GM21515 (cell line): ENCODE measurements at regions not wholly inside any gene's neighbourhood (a gene's known extent, or its start where the extent isn't known, plus 50 kb on each side); places are given as distances from the start of the nearest gene placed in this dataset.
"Not testable (repeated sequence)": the region's sequence is repeated elsewhere in the genome, so short reads cannot be mapped to it uniquely, and the experiment has no call there.

Experiments
- ATAC-seq: cut with Tn5 transposase; IDR thresholded peaks from one replicate; pipeline ENCODE4 v1.9.1; 2021; ENCODE audit not compliant: unreplicated experiment

DNA sequence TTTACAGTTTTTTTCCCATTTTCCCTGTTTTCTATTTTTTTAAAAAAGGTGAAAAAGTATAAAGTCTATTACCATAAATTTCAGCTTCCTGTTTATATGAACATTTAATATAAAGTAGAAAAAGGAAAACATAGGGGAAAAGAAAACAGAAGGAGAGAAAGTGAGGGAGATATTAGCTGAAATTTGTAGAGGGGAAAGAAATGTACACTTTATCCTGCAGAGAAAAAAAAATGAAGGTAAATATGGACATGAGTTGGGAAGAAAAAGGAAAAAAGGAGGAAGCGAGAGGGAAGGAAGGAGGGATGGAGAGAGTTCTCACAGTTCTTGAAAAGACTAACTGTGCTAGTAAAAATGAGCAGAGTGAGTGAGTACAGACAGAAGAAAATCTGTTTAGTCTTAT, 91.6 kb upstream of the BTG1 start:
- ATAC-seq = no peak

DNA sequence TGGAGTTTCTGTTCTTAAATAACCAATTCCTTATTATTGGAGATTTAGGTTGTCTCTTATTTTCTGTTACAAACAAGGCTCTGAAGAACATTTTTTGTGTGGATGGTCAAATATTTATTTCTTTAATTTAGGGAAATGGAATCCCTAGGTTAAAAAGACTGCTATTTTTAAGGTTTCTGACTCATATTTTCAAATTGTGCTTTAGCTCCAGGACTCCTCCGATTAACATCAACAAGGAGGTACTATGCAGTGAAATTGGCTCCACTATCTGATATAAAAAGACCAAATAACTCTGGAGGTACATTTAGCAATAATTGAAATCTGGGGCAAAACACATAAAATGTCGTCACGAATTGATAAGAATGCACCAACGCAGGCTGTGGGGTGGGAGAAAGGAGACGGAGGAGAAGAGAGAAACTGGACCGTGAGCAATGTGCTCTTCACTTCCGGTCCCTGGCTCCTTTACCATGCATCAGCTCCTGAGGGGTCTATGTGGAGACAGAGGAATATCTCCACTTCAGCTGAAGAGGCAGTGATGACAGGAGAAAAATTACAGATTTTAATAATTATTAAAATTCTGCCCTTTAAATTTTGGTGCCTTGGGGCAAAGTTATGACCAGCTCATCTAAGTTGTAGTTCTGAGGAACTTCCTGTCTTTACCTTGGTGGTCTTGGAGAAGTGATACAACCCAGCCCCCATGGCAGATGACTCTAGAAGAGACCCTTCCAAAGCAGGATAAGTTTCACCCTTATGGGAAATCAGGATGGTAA, 90.2 kb upstream of the BTG1 start:
- ATAC-seq = no peak

DNA sequence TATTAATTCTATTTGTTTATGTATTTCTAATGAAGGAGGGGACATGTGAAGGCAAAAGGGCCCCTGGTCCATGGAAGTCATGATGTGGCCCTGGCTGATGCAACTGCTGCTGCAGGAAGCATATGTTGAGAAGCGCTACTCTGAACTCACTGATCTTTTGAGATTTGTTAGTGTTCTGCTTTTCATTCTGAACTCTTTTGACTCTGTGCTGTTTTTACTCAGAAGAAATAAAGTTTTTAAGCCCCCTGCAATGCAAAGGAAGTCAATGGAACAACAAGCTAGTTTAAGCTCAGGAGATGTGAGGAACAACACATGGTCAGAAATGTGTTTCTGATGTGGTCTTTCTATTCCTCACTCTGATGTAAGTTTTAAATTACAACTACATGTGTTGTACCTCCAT, 88.9 kb upstream of the BTG1 start:
- no peak for ATAC-seq

DNA sequence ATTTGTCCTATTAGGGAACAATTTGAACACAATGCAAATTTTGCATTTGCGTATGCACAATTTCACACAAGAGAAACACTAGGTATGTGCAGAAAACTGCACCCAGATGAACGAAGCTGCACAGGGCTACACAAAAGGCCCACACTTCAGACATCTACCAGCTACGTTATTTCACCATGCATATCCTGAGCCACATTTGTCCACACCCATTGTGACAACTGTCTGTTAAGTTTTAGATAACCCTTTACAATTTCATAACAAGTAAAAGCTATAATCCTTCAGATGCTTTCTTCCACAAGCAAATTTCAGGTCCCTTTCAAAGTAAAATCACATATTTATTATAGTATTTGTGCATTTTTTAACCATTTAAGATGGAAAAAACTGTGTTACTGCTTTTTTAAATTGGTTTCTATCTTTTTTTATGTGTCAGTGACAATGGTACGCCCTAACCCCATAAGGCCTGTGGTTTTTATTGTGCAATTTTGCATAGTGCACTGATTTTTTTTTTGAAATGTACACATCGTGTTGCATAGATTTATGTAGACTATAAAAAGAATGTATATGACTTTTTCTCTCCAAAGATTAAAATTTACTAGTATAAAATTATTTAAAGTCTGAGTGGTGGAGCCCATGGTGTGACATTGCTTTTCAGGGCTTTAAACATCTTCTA, 87.8 kb upstream of the BTG1 start:
- ATAC-seq = no peak

DNA sequence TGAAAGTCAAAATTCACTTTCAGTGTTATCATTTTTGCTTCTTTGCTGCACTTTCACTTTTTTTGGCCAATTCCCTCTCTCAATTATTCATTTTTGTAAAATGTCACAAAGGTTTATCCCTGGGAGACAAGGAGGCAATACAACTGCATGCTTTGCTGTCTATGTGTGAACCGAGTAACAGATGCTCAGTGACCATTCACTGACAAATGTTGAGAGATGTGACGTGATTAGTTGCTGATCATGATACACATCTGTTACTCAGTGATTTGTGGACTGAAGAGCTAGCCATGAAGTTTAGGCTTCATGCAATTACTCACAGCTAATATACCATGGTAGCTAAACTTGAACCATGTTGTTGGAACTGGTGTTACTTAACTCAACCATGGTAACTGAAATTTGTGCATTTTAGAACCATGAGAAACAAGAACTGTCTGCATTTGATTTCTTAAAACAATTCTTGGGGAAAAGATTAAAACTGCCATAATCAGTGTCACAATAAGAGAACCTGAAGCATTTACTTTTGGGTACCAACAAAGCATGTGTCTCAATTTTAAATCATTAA, 86.8 kb upstream of the BTG1 start:
- ATAC-seq = not testable (repeated sequence)

DNA sequence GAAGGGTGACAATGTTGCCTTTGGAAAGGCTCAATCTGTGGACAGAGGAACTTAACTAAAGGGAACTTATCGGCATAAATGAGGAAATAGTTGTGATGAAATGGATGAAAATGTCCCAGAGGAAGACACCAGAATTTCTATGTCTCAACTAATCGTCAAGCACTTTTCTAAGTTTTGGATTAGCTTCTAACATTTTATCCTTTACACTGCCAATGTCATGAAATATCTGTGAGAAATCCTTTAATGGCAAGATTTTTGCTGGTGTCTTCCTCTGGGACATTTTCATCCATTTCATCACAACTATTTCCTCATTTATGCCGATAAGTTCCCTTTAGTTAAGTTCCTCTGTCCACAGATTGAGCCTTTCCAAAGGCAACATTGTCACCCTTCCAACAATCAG, 86.3 kb upstream of the BTG1 start:
- ATAC-seq = not testable (repeated sequence)

DNA sequence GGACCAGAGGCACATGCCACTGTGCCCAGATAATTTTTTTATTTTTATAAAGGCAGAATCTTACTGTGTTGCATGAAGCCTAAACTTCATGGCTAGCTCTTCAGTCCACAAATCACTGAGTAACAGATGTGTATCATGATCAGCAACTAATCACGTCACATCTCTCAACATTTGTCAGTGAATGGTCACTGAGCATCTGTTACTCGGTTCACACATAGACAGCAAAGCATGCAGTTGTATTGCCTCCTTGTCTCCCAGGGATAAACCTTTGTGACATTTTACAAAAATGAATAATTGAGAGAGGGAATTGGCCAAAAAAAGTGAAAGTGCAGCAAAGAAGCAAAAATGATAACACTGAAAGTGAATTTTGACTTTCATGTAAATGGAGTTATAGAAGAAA, 85.9 kb upstream of the BTG1 start:
- ATAC-seq = not testable (repeated sequence)

DNA sequence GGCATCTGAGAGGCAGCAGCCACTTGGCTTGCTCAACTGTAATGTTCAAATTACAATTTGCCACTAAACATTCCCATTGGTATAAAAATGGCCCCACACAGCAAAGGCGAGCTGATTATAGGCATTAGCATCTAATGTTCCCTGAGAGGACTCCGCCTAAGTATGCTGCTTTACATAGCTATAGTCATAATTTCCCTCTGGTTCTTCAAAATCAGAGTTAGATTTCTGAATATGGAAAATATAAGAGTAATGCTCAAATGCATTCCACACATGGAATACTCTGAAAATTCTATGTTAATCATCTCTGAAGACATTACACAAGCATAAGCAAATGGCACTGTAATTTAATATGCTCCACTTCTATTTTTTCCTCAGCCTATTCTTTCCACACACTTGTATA, 83.7 kb upstream of the BTG1 start:
- ATAC-seq = no peak

DNA sequence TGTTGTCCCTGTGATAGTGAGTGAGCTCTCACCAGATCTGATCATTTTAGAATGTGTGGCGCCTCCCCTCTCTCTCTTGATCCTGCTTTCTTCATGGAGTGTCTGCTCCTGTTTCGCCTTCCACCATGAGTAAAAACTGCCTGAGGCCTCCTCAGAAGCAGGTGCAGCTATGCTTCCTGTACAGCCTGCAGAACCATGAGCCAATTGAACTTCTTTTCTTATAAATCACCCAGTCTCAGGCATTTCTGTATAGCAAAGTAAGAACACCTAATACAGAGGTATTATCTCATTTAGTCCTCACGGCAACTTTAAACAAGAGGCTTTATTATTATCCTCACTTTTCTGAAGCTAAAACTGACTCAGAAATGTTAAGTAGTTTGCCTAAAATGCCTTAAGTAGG, 81.3 kb upstream of the BTG1 start:
- no peak for ATAC-seq

DNA sequence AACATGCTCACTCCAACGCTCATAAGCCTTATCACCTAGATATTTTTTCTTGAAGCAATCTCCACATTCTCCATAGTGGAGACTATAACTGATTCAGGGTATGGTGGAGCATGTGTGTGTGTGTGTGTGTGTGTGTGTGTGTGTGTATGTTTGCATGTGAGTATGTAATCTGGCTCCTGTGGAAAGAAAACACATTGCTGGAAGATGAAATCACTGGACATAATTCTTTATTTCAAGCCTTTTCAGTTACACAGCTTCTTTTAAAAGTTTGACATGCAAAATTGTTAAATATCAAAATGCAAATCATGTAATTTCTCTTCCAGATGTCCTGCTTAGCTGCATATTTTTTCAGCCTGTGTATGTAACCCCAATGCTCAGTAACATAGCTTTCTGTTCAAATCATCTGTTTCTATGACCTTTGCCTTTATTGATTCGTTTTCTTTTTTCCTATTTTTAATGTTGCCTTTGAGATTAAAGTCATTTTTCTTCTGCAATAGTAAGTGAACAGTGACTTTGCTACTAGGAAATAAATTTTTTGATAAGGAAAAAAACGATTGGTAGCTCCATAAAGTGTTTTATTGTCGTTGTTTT, 80.5 kb upstream of the BTG1 start:
- ATAC-seq = no peak

DNA sequence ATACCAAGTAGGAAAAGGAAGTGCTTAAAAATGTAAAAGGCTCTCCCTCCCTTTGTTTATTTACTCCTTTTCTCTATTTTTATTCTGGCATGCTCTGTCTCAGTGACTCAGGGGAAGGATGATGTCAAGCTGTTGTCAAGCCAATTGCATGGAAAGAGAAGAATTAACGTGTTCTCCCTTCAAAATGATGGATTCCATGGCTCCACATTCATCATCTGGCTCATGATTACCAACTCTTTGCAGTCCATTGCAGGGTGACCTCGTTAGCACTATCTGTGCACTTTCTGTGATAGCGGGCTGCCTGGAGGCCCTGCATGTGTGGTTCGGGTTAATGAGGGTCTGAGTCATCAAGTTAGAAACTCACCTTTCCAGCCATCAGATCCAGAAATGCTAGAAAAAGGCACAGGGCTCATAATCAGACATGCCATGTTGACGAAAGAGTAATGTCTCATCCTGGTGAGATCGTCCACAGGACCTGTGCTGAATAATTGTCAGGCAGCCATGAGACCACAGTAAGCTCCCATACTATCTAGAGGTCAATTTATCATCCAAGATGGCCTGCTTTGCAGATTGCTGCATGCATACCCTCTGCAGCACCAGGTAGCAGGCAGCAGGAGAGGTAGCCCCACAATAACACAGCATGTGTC, 79.2 kb upstream of the BTG1 start:
- ATAC-seq = no peak

DNA sequence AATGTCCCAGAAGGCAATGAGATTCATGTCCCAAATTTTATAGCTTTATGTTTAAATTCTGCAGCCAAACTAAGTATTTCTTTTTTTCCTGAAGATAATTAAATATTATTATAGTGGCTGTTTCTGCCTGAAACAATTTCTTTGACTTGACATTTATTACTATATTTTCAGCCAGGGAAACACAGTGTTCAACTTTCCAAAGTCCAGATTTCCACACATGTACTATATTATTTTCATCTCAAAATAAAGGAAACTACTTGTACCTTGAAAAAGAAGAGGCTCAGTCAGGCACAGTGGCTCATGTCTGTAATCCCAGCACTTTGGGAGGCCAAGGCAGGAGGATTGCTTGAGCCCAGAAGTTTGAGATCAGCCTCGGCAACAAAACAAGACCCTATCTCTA, 77.8 kb upstream of the BTG1 start:
- ATAC-seq = no peak

DNA sequence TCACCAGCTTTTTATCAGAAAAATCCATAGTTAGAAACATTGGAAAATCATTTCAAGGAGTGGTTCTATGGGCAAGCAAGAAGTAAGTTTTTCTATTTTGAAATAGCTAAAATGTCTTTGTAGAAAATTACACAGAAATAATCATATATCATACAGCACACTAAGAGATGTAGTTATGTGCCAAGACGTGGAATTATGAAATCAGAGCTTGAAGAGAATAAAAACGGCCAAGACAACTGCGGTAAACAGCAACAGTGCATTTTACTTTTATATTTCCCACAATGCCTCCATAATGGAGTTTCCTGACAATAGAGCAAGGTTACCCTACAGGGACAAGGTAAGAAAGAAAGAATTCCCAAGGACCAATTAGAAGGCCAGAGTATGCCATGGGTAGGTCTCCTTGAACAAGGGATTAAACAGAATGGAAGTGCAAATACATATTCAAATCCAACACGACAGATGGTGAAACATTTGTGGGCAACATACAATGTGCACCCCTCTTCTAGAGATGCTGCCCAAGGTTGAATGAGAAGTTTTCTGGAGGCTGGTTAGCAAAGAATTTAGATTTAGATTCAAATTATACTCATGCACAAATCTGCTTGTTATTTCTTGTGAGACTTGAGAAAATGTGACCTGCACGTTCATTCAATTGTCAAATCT, 76.1 kb upstream of the BTG1 start:
- no peak for ATAC-seq

DNA sequence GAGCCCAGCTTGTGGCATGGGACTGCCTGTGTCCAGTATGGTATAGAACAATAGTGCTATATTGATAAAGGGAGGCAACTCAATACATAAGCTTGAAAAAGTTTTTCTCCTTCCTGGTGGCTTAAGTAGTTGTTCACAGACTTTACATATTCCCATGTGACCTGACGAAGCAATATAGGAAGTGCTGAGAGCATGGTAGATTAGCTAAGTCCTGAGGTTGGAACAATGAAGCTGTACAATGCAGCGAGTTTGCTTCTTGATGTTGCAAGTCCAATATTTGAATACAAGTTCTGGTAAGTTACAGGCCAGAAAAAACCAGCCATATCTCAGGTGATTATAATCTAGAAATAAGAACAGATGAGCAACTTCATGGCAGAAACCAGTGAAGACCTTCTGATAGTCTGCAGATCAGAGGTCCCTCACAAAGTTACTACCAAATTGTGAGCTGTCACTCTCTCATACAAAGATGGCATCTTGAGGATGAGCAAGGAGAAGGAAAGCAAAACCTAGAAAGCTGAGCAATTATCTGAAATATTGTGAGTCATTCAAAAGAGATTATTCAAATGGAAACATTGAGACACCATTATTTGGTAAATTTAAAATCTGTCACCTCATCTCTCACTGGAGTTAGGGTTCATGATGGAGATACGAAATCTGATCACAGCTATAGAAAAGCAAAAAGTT, 72.9 kb upstream of the BTG1 start:
- ATAC-seq = no peak

DNA sequence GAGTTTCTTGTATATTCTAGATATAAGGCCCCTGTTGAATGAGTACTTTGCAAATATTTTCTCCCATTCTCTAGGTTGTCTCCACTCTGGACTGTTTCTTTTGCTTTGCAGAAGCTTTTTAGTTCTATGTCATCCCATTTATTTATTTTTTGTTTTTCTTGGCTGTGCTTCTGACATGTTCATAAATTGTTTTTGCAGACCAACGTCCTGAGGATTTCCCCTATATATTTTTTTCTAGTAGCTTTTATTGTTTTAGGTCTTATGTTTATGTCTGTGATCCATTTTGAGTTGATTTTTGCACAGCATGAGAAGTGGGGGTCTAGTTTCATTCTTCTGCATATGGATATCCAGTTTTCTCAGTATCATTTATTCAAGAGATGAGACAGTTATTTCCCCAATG, 70.4 kb upstream of the BTG1 start:
- no peak for ATAC-seq

DNA sequence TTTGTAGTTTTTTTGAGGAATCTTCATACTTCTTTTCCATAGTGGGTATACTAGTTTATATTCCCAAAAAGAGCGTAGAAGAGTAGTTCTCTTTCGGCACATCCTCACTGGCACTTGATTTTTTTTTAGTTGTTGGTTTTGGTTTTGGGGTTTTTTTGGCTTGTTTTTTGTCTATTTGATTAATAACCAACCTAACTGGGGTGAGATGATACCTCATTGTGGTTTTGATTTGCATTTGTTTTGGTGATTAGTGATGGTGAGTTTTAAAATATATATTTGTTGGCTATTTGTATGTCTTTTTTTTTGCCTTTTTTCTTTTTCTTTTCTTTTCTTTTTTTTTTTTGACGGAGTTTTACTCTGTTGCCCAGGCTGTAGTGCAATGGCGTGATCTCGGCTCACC, 69.7 kb upstream of the BTG1 start:
- ATAC-seq = no peak

DNA sequence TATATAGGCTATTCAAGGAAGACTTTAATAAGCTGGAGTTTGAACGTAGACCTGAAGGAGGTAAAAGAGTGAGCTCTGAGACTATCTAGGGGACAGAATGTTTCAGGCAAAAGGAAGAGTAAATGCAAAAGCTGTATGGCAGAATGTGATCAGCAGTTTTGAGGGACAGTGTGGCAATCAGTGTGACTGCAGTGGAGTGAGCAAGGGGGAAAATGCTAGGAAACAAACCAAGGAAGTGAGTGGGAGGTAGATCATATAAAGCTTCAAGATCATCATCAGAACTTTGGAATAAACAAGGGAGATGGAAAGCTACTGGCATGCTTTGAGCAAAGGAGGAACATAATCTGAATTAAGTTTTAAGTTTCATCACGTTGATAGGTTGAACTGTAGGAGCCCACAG, 67.5 kb upstream of the BTG1 start:
- ATAC-seq = no peak

DNA sequence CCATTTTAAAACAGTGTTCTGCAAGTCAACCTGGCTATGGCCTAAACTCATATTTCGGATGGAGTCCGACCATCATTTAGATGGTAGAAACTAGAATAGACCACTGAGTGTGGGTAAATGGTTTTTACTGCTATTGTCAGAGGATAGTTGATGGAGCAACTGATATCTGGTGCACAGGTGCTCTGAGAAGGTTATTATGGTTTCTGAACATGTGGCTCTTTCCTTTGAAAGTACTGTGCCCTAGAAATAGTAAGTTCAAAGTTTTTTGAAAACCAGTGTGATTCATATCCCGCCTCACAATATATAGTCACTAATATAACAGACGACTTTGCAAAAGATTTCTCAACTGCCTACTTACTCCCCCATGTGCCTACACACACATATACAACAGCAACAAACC, 64.4 kb upstream of the BTG1 start:
- ATAC-seq = peak; percentile 59

DNA sequence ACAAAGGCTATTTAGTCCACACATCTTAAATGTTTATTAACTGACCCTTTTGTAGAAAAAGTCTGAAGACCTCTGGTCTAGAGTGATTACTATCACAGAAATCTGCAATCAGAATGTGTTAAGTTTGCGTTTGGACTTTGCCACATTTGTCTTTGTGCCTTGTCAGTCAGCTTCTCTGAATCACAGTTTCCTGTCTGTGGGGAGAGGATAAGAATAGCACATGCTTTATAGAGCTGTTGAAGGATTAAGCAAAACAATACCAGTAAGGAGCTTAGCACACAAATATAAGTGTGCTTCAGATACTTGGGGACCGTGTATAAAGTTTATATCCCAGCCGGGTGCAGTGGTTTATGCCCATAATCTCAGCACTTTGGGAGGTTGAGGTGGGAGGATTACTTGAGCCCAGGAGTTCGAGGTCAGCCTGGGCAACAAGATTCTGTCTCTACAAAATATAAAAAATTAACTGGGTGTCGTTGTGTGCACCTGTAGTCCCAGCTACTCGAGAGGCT, 63.0 kb upstream of the BTG1 start:
- ATAC-seq = peak; percentile 80

DNA sequence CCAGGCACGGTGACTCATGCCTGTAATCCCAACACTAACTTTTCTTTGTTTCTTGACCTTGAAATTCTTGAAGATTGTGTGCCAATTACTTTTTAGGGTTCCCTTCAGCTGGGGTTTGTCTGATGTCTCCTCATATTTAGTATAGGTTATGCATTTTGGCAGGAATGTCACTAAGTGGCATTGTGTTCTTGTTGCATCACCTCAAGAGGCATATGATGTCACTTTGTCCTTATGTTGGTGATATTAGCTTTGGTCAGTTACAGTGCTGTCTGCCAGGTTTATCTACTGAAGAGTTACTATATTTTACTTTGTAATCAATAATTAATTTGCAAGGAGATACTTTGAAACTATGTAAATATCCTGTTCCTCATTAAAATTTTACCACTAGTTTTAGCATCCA, 61.0 kb upstream of the BTG1 start:
- ATAC-seq = no peak
